HepG2 (cell line): ENCODE measurements at regions not wholly inside any gene's neighbourhood (a gene's known extent, or its start where the extent isn't known, plus 50 kb on each side); places are given as distances from the start of the nearest gene placed in this dataset.

Experiments used
- ATAC-seq: fragments of 200-7000 bp; cut with Tn5 transposase; 3 replicates; pipeline ENCODE4 v1.9.1; 2020; ENCODE audit warnings: mild to moderate bottlenecking, moderate library complexity
- BruUV-seq: library from RNA; stranded (reverse); fragments of 400-500 nt; replicated peaks from 2 replicates; lab custom pipeline; 2021; lab: Mats Ljungman, UMichigan
- CTCF ChIA-PET: fragments of 300-600 bp; formaldehyde crosslinking; extraction: SDS; loops from one replicate; lab custom pipeline; 2021; ENCODE audit warnings: low total read pairs, inconsistent platforms, low intra/inter-chr PET ratio; lab: Yijun Ruan, JAX
- POLR2A ChIA-PET: fragments of 350-600 bp; sonication (Branson Sonifier 250); formaldehyde crosslinking; loops from one replicate; lab custom pipeline; 2020; ENCODE audit warnings: antibody characterized with exemption, inconsistent platforms; lab: Yijun Ruan, JAX
- DNase-seq: peaks from one replicate; pipeline ENCODE4 v3.0.0-alpha.2; 2015; ENCODE audit warnings: low spot score
- FAIRE-seq: peaks from 3 replicates; lab custom pipeline; 2011; peaks lifted over from hg19 to GRCh38; lab: Jason Lieb, UNC
- H2AFZ ChIP-seq: one replicate; pipeline ENCODE4 v1.6.1; 2011; ENCODE audit warnings: low read length, inconsistent platforms
- H3K27ac ChIP-seq: fragments of 300-600 bp; 3 replicates; pipeline ENCODE4 v1.8.0; 2011; ENCODE audit warnings: mixed run types, mild to moderate bottlenecking, mixed read lengths, low read length, inconsistent platforms; ENCODE audit not compliant: insufficient read depth; ENCODE audit errors: extremely low read length
- H3K27me3 ChIP-seq, 2 experiments: fragments of 200-600 bp in 1 of 2; 2 replicates in 1 of 2; 3 replicates in 1 of 2; pipeline versions ENCODE4 v1.6.0 to v1.8.0; 2011; ENCODE audit warnings: low read length in 2 of 2, mild to moderate bottlenecking in 2 of 2, moderate library complexity in 2 of 2, inconsistent platforms in 1 of 2; ENCODE audit not compliant: insufficient read depth in 2 of 2, control insufficient read depth in 1 of 2
- H3K36me3 ChIP-seq, 2 experiments: fragments of 200-600 bp in 1 of 2; replicated peaks in 1 of 2; 2 replicates in 1 of 2; 3 replicates in 1 of 2; pipeline versions ENCODE4 v1.5.1 to v1.8.0; 2011; ENCODE audit warnings: low read length in 2 of 2, inconsistent platforms in 1 of 2; ENCODE audit not compliant: insufficient read depth in 2 of 2, control insufficient read depth in 1 of 2
- H3K4me1 ChIP-seq: 2 replicates; pipeline ENCODE4 v1.5.1; 2012; ENCODE audit warnings: low read length, inconsistent platforms; ENCODE audit not compliant: insufficient read depth
- H3K4me2 ChIP-seq: 2 replicates; pipeline ENCODE4 v1.6.0; 2011; ENCODE audit warnings: low read depth, low read length, inconsistent platforms
- H3K4me3 ChIP-seq, 3 experiments: fragments of 200-600 bp in 1 of 3; sonication (generic), shearing (Covaris generic) in 1 of 3; replicated peaks in 1 of 3; 2 replicates each; pipeline ENCODE4 v1.5.1; 2011 to 2016; ENCODE audit warnings: low read length in 3 of 3, inconsistent platforms in 2 of 3, low read depth in 2 of 3, mild to moderate bottlenecking in 2 of 3, control low read depth in 1 of 3, mixed read lengths in 1 of 3; ENCODE audit not compliant: insufficient read depth in 1 of 3
- H3K79me2 ChIP-seq: one replicate; pipeline ENCODE4 v1.6.1; 2011; ENCODE audit warnings: low read length, inconsistent platforms; ENCODE audit not compliant: insufficient read depth
- H3K9ac ChIP-seq: 2 replicates; pipeline ENCODE4 v1.6.0; 2011; ENCODE audit warnings: mild to moderate bottlenecking, low read depth, low read length, inconsistent platforms; ENCODE audit not compliant: insufficient read depth
- H3K9me3 ChIP-seq: 2 replicates; pipeline ENCODE4 v1.5.1; 2012; ENCODE audit warnings: mild to moderate bottlenecking, low read length
- H4K20me1 ChIP-seq: 2 replicates; pipeline ENCODE4 v1.6.0; 2011; ENCODE audit warnings: inconsistent platforms, mild to moderate bottlenecking, low read length, moderate library complexity; ENCODE audit not compliant: insufficient read depth
- ATM ChIP-seq: fragments of 450-650 bp; IDR thresholded peaks from 2 replicates; pipeline ENCODE4 v1.7.1; 2017; ENCODE audit warnings: mild to moderate bottlenecking, borderline replicate concordance
- FOSL2 ChIP-seq: sonication (generic); formaldehyde crosslinking; IDR thresholded peaks from 2 replicates; pipeline ENCODE4 v1.4.0; 2020; ENCODE audit warnings: missing genetic modification reagents
- GATAD1 ChIP-seq: IDR thresholded peaks from 2 replicates; pipeline ENCODE4 v1.6.1; 2016; ENCODE audit warnings: missing genetic modification reagents, missing compliant biosample characterization
- KAT2B ChIP-seq: fragments of 150-350 bp; IDR thresholded peaks from 2 replicates; pipeline ENCODE4 v1.6.1; 2014; ENCODE audit warnings: low read depth, low read length, borderline replicate concordance
- MEIS1 ChIP-seq: sonication (generic); formaldehyde crosslinking; IDR thresholded peaks from 2 replicates; pipeline ENCODE4 v1.9.0; 2021; ENCODE audit warnings: mild to moderate bottlenecking, missing genetic modification reagents, moderate library complexity, borderline replicate concordance
- PCBP2 ChIP-seq: fragments of 200-400 bp; formaldehyde crosslinking; optimal IDR thresholded peaks from 2 replicates; pipeline ENCODE3; 2018; ENCODE audit warnings: low read length, low read depth; ENCODE audit not compliant: poor library complexity, severe bottlenecking
- RFXANK ChIP-seq: IDR thresholded peaks from 2 replicates; pipeline ENCODE4 v1.6.1; 2016
- SIX1 ChIP-seq: sonication (generic); formaldehyde crosslinking; IDR thresholded peaks from 2 replicates; pipeline ENCODE4 v1.4.0; 2020; ENCODE audit warnings: missing genetic modification reagents, borderline replicate concordance
- ZEB1 ChIP-seq: IDR thresholded peaks from 2 replicates; pipeline ENCODE4 v1.6.1; 2012; ENCODE audit warnings: mild to moderate bottlenecking, low read depth, inconsistent platforms; ENCODE audit not compliant: insufficient replicate concordance
- ZFYVE20 ChIP-seq: sonication (generic); formaldehyde crosslinking; IDR thresholded peaks from 2 replicates; pipeline ENCODE4 v1.8.0; 2023; ENCODE audit warnings: low read depth, mild to moderate bottlenecking, moderate library complexity, missing genetic modification reagents, borderline replicate concordance
- ZNF30 ChIP-seq: sonication (generic); formaldehyde crosslinking; IDR thresholded peaks from 2 replicates; pipeline ENCODE4 v1.5.0; 2020; ENCODE audit warnings: mild to moderate bottlenecking, missing genetic modification reagents
- ZNF326 ChIP-seq: sonication (generic); formaldehyde crosslinking; IDR thresholded peaks from 2 replicates; pipeline ENCODE4 v1.4.0; 2020; ENCODE audit warnings: missing genetic modification reagents, borderline replicate concordance
- ZNF703 ChIP-seq: sonication (generic); formaldehyde crosslinking; IDR thresholded peaks from 2 replicates; pipeline ENCODE4 v1.5.1; 2020; ENCODE audit warnings: missing genetic modification reagents, mild to moderate bottlenecking, moderate library complexity, borderline replicate concordance
- WGBS: methylation state at CpG from one replicate; pipeline ENCODE4 v1.1.6; 2017; ENCODE audit warnings: low lambda C conversion rate; 5-methylcytosine and 5-hydroxymethylcytosine counted together
- in situ Hi-C: cut with HindIII; loops from 2 replicates; pipeline ENCODE4 v1.10.0; 2017; ENCODE audit warnings: low pct_unique_long_range_greater_than_20kb; ENCODE audit not compliant: extremely low pct_ligation_motif_present
- intact Hi-C: fragments of 100-400 bp; cut with micrococcal nuclease; formaldehyde crosslinking; loops from one replicate; pipeline ENCODE4 v1.10.0; 2022; ENCODE audit not compliant: unreplicated experiment
- TF ChIP-seq, protein P1 (sequence below): sonication (generic); formaldehyde crosslinking; IDR thresholded peaks from 2 replicates; pipeline ENCODE4 v1.4.0; 2020; ENCODE audit warnings: mild to moderate bottlenecking, missing genetic modification reagents

- no peak overlapping the region for H3K27ac ChIP-seq
- DNase-seq = no peak
- no peaks in the 10 kb centered on the region for H3K27me3 ChIP-seq
- no peak overlapping the region for H2AFZ ChIP-seq
- H3K9me3 ChIP-seq = no peaks in the 10 kb centered on the region
- H3K9ac ChIP-seq = no peak overlapping the region
- no peak overlapping the region for H3K4me2 ChIP-seq
- ChIA-PET POLR2A (no interaction called here), CTCF (no interaction called here)
- in situ Hi-C loops = no loop called here
- intact Hi-C loops = no loop called here
- ATAC-seq = no peak
- H3K36me3 ChIP-seq = no peaks in the 10 kb centered on the region
- H4K20me1 ChIP-seq = no peaks in the 10 kb centered on the region
- TF ChIP-seq FOSL2 (CRISPR knock-in tag) (0 out of 2 replicates have a peak, but pooled peaks have one; percentile 9), ATM (no peak)
- no peak overlapping the region for H3K4me3 ChIP-seq
- H3K79me2 ChIP-seq = no peaks in the 10 kb centered on the region
- WGBS = 44% methylated on average over 2 of the region's 5 CpGs
- no TSS peak for BruUV-seq
- no peak for FAIRE-seq
- H3K4me1 ChIP-seq = no peaks in the 10 kb centered on the region
These were observed 63.2 kb upstream of the DEUP1 start for GRCh38 chr11:93267383-93267782.

GRCh38 chr11:93268287-93269040 is 62.1 kb upstream of the DEUP1 start:
- Histone ChIP-seq H3K4me2 (no peak overlapping the region), H3K27me3 (no peaks in the 10 kb centered on the region), H3K27ac (no peak overlapping the region), H3K9ac (no peak overlapping the region), H2AFZ (no peak overlapping the region), H4K20me1 (no peaks in the 10 kb centered on the region), H3K79me2 (no peaks in the 10 kb centered on the region), H3K4me3 (no peak overlapping the region), H3K9me3 (no peaks in the 10 kb centered on the region), H3K4me1 (no peaks in the 10 kb centered on the region), H3K36me3 (no peaks in the 10 kb centered on the region)
- BruUV-seq = no TSS peak
- no peak for FAIRE-seq
- intact Hi-C loops (no loop called here), in situ Hi-C loops (no loop called here)
- 25% methylated on average over 6 of the region's 6 CpGs for WGBS
- no peak for DNase-seq
- POLR2A ChIA-PET = no interaction called here
- no peak for ATAC-seq
- CTCF ChIA-PET = no interaction called here
- TF ChIP-seq RFXANK (CRISPR knock-in tag) = no peak
- TF ChIP-seq ZNF326 (CRISPR knock-in tag) = no peak
- no peak for TF ChIP-seq ZEB1
- no peak for TF ChIP-seq GATAD1 (CRISPR knock-in tag)
- no peak for TF ChIP-seq KAT2B
- no peak for TF ChIP-seq PCBP2
- no peak for TF ChIP-seq ZNF30 (CRISPR knock-in tag)
- TF ChIP-seq ZFYVE20 = no peak
- TF ChIP-seq, protein P1, sequence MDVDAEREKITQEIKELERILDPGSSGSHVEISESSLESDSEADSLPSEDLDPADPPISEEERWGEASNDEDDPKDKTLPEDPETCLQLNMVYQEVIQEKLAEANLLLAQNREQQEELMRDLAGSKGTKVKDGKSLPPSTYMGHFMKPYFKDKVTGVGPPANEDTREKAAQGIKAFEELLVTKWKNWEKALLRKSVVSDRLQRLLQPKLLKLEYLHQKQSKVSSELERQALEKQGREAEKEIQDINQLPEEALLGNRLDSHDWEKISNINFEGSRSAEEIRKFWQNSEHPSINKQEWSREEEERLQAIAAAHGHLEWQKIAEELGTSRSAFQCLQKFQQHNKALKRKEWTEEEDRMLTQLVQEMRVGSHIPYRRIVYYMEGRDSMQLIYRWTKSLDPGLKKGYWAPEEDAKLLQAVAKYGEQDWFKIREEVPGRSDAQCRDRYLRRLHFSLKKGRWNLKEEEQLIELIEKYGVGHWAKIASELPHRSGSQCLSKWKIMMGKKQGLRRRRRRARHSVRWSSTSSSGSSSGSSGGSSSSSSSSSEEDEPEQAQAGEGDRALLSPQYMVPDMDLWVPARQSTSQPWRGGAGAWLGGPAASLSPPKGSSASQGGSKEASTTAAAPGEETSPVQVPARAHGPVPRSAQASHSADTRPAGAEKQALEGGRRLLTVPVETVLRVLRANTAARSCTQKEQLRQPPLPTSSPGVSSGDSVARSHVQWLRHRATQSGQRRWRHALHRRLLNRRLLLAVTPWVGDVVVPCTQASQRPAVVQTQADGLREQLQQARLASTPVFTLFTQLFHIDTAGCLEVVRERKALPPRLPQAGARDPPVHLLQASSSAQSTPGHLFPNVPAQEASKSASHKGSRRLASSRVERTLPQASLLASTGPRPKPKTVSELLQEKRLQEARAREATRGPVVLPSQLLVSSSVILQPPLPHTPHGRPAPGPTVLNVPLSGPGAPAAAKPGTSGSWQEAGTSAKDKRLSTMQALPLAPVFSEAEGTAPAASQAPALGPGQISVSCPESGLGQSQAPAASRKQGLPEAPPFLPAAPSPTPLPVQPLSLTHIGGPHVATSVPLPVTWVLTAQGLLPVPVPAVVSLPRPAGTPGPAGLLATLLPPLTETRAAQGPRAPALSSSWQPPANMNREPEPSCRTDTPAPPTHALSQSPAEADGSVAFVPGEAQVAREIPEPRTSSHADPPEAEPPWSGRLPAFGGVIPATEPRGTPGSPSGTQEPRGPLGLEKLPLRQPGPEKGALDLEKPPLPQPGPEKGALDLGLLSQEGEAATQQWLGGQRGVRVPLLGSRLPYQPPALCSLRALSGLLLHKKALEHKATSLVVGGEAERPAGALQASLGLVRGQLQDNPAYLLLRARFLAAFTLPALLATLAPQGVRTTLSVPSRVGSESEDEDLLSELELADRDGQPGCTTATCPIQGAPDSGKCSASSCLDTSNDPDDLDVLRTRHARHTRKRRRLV (CRISPR knock-in tag) = no peak
- no peak for TF ChIP-seq ZNF703
- no peak for TF ChIP-seq MEIS1
- no peak for TF ChIP-seq SIX1
